ENCODE measurements at regions not wholly inside any gene's neighbourhood (a gene's known extent, or its start where the extent isn't known, plus 50 kb on each side); places are given as distances from the start of the nearest gene placed in this dataset.

- TF ChIP-seq CTCF (IDR thresholded peaks at IDR 0.05; ENCODE audit: poor library complexity) = no peak
- TF ChIP-seq EZH2 (IDR thresholded peaks at IDR 0.05; ENCODE audit: borderline replicate concordance) = no peak
- TF ChIP-seq EZH2phosphoT487 (IDR thresholded peaks at IDR 0.05; ENCODE audit: low read depth, severe bottlenecking, unreplicated experiment) = no peak
Measured at GRCh38 chr19:32029235-32029634, 316.2 kb upstream of the ZNF507 start.
